GM18508 (cell line): ENCODE measurements at regions not wholly inside any gene's neighbourhood (a gene's known extent, or its start where the extent isn't known, plus 50 kb on each side); places are given as distances from the start of the nearest gene placed in this dataset.

Source experiments
- ATAC-seq: cut with Tn5 transposase; IDR thresholded peaks from one replicate; pipeline ENCODE4 v1.9.1; 2021; ENCODE audit warnings: moderate number of reproducible peaks; ENCODE audit not compliant: insufficient read depth, unreplicated experiment

- ATAC-seq = no peak
Observed at GRCh38 chr20:16220826-16221225, 352.4 kb downstream of the KIF16B start.

- ATAC-seq = no peak
Observed at GRCh38 chr20:16219182-16219581, 354.1 kb downstream of the KIF16B start.

DNA sequence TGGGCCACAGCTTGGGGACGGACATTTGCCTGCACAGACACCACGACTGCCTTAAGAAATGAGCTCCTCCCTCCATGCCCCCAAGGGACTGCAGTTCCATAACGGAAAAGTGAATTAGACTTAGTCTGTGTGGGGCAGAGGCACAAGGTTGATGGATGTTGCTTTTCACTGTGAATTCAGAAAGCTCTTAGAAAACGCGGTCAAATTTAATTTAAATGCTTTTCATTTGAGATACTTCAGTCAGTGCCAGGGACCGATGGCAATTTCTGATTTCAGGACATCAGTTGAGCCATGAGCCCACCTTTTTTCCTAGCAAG lies 356.4 kb downstream of the KIF16B start:
- no peak for ATAC-seq

GRCh38 chr20:16216227-16216913 lies 356.9 kb downstream of the KIF16B start:
- ATAC-seq = no peak

GRCh38 chr20:16215041-16215440 lies 358.2 kb downstream of the KIF16B start:
- ATAC-seq = no peak

- no peak for ATAC-seq
Observed at GRCh38 chr20:16212790-16213189, 360.5 kb downstream of the KIF16B start.

GRCh38 chr20:16209951-16210361 lies 363.3 kb downstream of the KIF16B start:
- no peak for ATAC-seq

GRCh38 chr20:16209357-16209756 lies 363.9 kb downstream of the KIF16B start:
- ATAC-seq = no peak

GRCh38 chr20:16208443-16208842 lies 364.8 kb downstream of the KIF16B start:
- ATAC-seq = no peak

GRCh38 chr20:16206817-16207216 lies 366.4 kb downstream of the KIF16B start:
- no peak for ATAC-seq

DNA sequence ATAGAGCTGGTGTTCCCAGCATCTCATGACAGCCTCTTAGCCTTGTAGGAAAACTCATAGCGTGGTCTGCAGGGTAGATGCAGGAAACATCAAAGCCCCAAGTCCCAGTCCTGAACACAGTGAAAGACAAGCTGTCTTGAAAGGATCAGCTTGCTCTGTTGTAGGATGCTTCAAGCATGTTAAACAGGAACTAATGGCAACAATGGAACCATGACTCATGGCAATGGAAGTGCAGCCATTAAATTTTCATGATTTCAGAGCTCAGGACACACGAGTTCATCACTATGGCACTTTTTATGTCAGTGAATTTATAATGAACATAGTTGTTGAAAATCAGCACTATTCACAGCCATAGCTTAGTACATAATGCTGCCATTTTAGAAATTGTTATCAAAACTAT lies 367.7 kb downstream of the KIF16B start:
- ATAC-seq = no peak

GRCh38 chr20:16203096-16203495 lies 370.2 kb downstream of the KIF16B start:
- ATAC-seq = no peak

DNA sequence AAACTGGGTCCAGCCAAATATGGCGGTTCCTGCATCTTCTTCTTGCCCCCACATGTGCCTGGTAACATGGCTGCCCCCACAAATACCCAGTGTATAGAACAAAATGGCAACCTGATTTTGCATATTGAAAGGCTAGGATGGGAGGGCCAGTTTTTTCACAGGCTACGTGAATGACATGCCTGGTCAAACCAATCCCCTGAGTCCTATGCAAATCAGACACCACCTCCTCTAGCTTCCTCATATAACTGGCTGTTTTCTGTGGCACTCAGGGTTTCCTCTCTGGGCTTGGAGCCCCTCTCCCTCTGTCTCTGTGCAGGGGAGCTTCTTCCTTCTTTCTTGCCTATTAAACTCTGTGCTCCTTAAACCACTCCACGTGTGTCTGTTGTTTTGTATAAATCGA lies 372.1 kb downstream of the KIF16B start:
- no peak for ATAC-seq

DNA sequence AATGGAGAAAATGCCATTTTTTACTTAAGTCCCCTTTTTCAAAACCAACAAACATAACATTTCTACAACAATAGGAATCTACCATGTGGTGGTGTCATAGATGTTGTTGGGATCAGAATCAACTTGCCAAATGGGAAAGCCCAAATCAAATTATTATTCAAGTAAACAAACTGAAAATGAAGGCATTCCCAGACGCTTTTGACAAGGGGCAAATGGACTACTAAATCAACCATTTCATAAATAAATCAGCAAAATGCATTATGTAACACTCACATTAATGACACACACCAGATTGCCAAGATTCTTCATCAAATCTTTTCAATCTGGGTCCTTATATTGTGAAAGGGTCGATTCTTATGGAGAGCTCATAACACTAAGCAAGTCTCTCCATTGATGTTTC lies 375.6 kb downstream of the KIF16B start:
- ATAC-seq = no peak

GRCh38 chr20:16195671-16196070 lies 377.6 kb downstream of the KIF16B start:
- ATAC-seq = no peak

- no peak for ATAC-seq
Observed at GRCh38 chr20:16194617-16195360, 378.5 kb downstream of the KIF16B start.

DNA sequence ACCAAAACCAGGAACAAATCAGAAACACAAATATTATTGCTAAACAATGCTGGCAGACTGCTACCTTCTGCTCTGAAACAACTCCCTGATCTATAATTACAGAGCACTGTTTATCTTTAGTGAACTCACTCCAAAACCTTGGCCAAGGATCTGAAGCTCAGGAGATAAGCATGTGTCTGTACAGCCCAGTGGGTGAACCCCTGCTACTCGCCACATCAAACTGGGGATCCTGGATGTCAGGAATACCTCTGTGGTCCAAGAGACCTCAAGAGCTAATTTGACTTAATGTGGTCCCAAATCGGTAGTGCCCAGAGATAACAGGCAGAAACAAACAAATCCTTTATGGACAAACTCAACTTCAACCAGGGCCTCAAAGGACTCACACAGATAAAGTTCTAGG lies 381.8 kb downstream of the KIF16B start:
- ATAC-seq = no peak

- no peak for ATAC-seq
Observed at GRCh38 chr20:16189371-16189770, 383.9 kb downstream of the KIF16B start.

DNA sequence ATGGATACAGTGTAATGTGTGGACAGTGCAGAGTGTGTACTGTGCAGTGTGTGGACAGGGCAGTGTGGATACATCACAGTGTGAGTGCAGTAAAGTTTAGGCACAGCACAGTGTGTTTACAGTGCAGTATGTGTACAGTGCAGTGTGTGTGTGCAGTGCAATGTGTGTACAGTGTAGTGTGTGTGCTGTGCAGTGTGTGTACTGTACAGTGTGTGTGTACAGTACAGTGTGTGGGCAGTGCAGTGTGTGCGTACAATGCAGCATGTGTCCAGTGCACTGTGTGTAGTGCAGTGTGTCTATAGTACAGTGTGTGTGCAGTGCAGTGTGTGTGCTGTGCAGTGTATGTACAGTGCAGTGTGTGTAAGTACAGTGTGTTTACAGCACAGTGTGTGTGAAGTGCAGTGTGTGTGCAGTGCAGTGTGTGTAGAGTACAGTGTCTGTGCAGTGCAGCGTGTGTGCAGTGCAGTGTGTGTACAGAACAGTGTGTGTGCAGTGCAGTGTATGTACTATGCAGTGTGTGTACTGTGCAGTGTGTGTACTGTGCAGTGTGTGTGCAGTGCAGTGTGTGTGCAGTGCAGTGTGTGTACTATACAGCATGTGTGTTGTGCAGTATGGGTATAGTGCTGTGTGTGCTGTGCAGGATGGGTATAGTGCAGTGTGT lies 385.2 kb downstream of the KIF16B start:
- no peak for ATAC-seq

DNA sequence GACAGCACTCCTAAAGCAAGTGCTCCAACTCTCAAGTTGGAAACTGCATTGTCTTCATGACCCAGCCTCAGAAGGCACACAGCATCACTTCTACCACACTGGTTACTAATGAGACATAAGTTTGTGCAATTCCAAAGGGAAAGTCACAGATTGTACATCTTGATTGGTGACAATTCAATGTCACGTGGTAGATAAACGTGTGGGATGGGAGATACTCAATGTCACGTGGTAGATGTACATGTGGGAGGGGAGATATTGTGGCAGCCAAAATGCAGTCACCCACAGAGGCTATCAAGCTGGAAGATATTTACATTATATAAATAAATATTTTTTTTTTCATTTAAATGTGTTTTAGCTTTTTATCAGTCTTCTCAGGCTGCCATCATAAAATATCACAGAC lies 393.3 kb downstream of the KIF16B start:
- no peak for ATAC-seq

GRCh38 chr20:16179371-16179770 lies 393.9 kb downstream of the KIF16B start:
- no peak for ATAC-seq
